Fibroblast of skin of right biceps (primary cell): ENCODE measurements at regions not wholly inside any gene's neighbourhood (a gene's known extent, or its start where the extent isn't known, plus 50 kb on each side); places are given as distances from the start of the nearest gene placed in this dataset.
"Not testable (repeated sequence)": the region's sequence is repeated elsewhere in the genome, so short reads cannot be mapped to it uniquely, and the experiment has no call there.

Experiments
- DNase-seq: peaks from one replicate; pipeline ENCODE4 v3.0.0-alpha.2; 2013

GRCh38 chr16:60647388-60647787 is 1388.8 kb downstream of the CDH8 start:
- not testable (repeated sequence) for DNase-seq

- peak; percentile 7 for DNase-seq
Measured at GRCh38 chr16:60646631-60647030, 1389.6 kb downstream of the CDH8 start.

- DNase-seq: no peak
Measured at GRCh38 chr16:60645541-60645940, 1390.7 kb downstream of the CDH8 start.

- peak; percentile 87 for DNase-seq
Measured at GRCh38 chr16:60642956-60643355, 1393.3 kb downstream of the CDH8 start.

GRCh38 chr16:60641067-60641665 is 1395.1 kb downstream of the CDH8 start:
- DNase-seq: no peak

GRCh38 chr16:60640038-60640437 is 1396.2 kb downstream of the CDH8 start:
- DNase-seq: no peak

- DNase-seq: not testable (repeated sequence)
Measured at GRCh38 chr16:60636636-60637035, 1399.6 kb downstream of the CDH8 start.

GRCh38 chr16:60636117-60636516 is 1400.1 kb downstream of the CDH8 start:
- no peak for DNase-seq

GRCh38 chr16:60635548-60635947 is 1400.7 kb downstream of the CDH8 start:
- no peak for DNase-seq

GRCh38 chr16:60611844-60612243 is 1424.4 kb downstream of the CDH8 start:
- no peak for DNase-seq

GRCh38 chr16:60608971-60609370 is 1427.3 kb downstream of the CDH8 start:
- no peak for DNase-seq

GRCh38 chr16:60605652-60606051 is 1430.6 kb downstream of the CDH8 start:
- DNase-seq: not testable (repeated sequence)

- no peak for DNase-seq
Measured at GRCh38 chr16:60605176-60605575, 1431.1 kb downstream of the CDH8 start.

- no peak for DNase-seq
Measured at GRCh38 chr16:60586493-60586892, 1449.7 kb downstream of the CDH8 start.

- DNase-seq: no peak
Measured at GRCh38 chr16:60582528-60582927, 1453.7 kb downstream of the CDH8 start.

- no peak for DNase-seq
Measured at GRCh38 chr16:60566901-60567300, 1469.3 kb downstream of the CDH8 start.

- no peak for DNase-seq
Measured at GRCh38 chr16:60564588-60564987, 1471.7 kb downstream of the CDH8 start.

- DNase-seq: no peak
Measured at GRCh38 chr16:60563166-60563565, 1473.1 kb downstream of the CDH8 start.

- DNase-seq: no peak
Measured at GRCh38 chr16:60558936-60559335, 1477.3 kb downstream of the CDH8 start.

GRCh38 chr16:60553090-60553757 is 1483.0 kb downstream of the CDH8 start:
- DNase-seq: no peak

GRCh38 chr16:60541535-60541934 is 1494.7 kb downstream of the CDH8 start:
- no peak for DNase-seq

- DNase-seq: peak; percentile 49
Measured at GRCh38 chr16:60510941-60511340, 1525.3 kb downstream of the CDH8 start.

GRCh38 chr16:60510208-60510607 is 1526.0 kb downstream of the CDH8 start:
- DNase-seq: no peak

- no peak for DNase-seq
Measured at GRCh38 chr16:60491273-60491672, 1545.0 kb downstream of the CDH8 start.
